Neural progenitor cell (in vitro differentiated cells): ENCODE measurements at regions not wholly inside any gene's neighbourhood (a gene's known extent, or its start where the extent isn't known, plus 50 kb on each side); places are given as distances from the start of the nearest gene placed in this dataset.

Experiments used
- EZH2 ChIP-seq: fragments of 200-600 bp; sonication (generic); IDR thresholded peaks from 2 replicates; pipeline ENCODE4 v1.6.1; 2017; ENCODE audit warnings: antibody characterized with exemption, mild to moderate bottlenecking, moderate library complexity
- EZH2phosphoT487 ChIP-seq: fragments of 200-600 bp; sonication (generic); IDR thresholded peaks from 2 replicates; pipeline ENCODE4 v1.6.1; 2017; ENCODE audit warnings: antibody characterized with exemption
- TF ChIP-seq, protein P1 (sequence below): fragments of 200-600 bp; sonication (generic); IDR thresholded peaks from 2 replicates; pipeline ENCODE4 v1.5.1; 2017; ENCODE audit warnings: antibody characterized with exemption, mild to moderate bottlenecking

- TF ChIP-seq, protein P1, sequence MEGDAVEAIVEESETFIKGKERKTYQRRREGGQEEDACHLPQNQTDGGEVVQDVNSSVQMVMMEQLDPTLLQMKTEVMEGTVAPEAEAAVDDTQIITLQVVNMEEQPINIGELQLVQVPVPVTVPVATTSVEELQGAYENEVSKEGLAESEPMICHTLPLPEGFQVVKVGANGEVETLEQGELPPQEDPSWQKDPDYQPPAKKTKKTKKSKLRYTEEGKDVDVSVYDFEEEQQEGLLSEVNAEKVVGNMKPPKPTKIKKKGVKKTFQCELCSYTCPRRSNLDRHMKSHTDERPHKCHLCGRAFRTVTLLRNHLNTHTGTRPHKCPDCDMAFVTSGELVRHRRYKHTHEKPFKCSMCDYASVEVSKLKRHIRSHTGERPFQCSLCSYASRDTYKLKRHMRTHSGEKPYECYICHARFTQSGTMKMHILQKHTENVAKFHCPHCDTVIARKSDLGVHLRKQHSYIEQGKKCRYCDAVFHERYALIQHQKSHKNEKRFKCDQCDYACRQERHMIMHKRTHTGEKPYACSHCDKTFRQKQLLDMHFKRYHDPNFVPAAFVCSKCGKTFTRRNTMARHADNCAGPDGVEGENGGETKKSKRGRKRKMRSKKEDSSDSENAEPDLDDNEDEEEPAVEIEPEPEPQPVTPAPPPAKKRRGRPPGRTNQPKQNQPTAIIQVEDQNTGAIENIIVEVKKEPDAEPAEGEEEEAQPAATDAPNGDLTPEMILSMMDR = no peak
- TF ChIP-seq EZH2phosphoT487 (no peak), EZH2 (no peak)
Observed at GRCh38 chr7:145394126-145394525, 558.3 kb upstream of the TPK1 start.
